ENCODE measurements at regions not wholly inside any gene's neighbourhood (a gene's known extent, or its start where the extent isn't known, plus 50 kb on each side); places are given as distances from the start of the nearest gene placed in this dataset.

GRCh38 chr4:14862891-14863290 lies 139.4 kb upstream of the CPEB2 start:
- TF ChIP-seq CTCF (IDR thresholded peaks at IDR 0.05 in 4 of 5, conservative IDR thresholded peaks at IDR 0.05 in 1 of 5) = no peak
- no peak for TF ChIP-seq POLR2A (IDR thresholded peaks at IDR 0.05)

Measured in gastrocnemius medialis (tissue), 4 donors.